Ascending aorta (tissue), 2 donors: ENCODE measurements at regions not wholly inside any gene's neighbourhood (a gene's known extent, or its start where the extent isn't known, plus 50 kb on each side); places are given as distances from the start of the nearest gene placed in this dataset.

Source experiments
- DNase-seq, 2 donors: peaks; one replicate each; pipeline ENCODE4 v3.0.0-alpha.2; 2019; ENCODE audit warnings: low spot score in 2 of 2
- H3K27ac ChIP-seq, 2 donors: fragments of 200-600 bp; sonication (generic); one replicate each; pipeline ENCODE4 v1.5.1; 2016 to 2017; ENCODE audit warnings: mild to moderate bottlenecking in 1 of 2
- H3K27me3 ChIP-seq: fragments of 200-600 bp; sonication (generic); one replicate; pipeline ENCODE4 v1.5.1; 2017
- H3K36me3 ChIP-seq, 2 donors: fragments of 200-600 bp; sonication (generic); one replicate each; pipeline ENCODE4 v1.5.1; 2016
- H3K4me1 ChIP-seq, 2 donors: fragments of 200-600 bp; sonication (generic); one replicate each; pipeline ENCODE4 v1.5.1; 2016 to 2017; ENCODE audit warnings: mild to moderate bottlenecking in 1 of 2
- H3K4me3 ChIP-seq, 2 donors: fragments of 200-600 bp; sonication (generic); one replicate each; pipeline ENCODE4 v1.5.1; 2016 to 2017; ENCODE audit warnings: mild to moderate bottlenecking in 1 of 2
- H3K9me3 ChIP-seq, 2 donors: fragments of 200-600 bp; sonication (generic); one replicate each; pipeline ENCODE4 v1.5.1; 2016
- intact Hi-C: fragments of 100-400 bp; cut with DNase I; formaldehyde crosslinking; loops from one replicate; pipeline ENCODE4 v1.15.1; 2023
- TF ChIP-seq, protein P1 (sequence below), 3 experiments: fragments of 200-600 bp in 2 of 3; fragments of 450-650 bp in 1 of 3; sonication (generic) in 2 of 3; IDR thresholded peaks; one replicate each; pipeline ENCODE4 v1.5.1; 2016 to 2019; ENCODE audit warnings: antibody characterized with exemption in 3 of 3, mild to moderate bottlenecking in 1 of 3, moderate library complexity in 1 of 3

DNA sequence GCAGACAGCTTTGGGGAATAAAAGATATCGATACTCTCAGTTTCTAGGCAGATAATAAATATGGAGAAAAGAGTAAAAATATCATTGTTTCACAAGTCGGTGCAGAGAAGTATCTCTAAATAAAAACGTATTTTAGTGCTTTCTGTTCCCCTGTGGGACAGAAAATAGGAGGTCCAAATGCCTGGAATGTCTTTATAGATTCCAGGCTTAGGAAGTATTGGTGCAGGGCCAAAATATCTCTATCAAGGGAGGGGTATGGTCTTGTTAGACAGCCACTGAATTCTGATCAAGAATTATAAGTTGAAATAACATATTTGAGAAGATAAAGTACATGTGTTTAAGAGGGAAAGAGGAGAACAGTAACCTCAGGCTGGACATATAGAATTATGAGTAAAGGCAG lies 596.4 kb downstream of the PCDH18 start:
- no peaks in the 10 kb centered on the region for H3K36me3 ChIP-seq
- no peaks in the 10 kb centered on the region for H3K4me1 ChIP-seq
- TF ChIP-seq, protein P1, sequence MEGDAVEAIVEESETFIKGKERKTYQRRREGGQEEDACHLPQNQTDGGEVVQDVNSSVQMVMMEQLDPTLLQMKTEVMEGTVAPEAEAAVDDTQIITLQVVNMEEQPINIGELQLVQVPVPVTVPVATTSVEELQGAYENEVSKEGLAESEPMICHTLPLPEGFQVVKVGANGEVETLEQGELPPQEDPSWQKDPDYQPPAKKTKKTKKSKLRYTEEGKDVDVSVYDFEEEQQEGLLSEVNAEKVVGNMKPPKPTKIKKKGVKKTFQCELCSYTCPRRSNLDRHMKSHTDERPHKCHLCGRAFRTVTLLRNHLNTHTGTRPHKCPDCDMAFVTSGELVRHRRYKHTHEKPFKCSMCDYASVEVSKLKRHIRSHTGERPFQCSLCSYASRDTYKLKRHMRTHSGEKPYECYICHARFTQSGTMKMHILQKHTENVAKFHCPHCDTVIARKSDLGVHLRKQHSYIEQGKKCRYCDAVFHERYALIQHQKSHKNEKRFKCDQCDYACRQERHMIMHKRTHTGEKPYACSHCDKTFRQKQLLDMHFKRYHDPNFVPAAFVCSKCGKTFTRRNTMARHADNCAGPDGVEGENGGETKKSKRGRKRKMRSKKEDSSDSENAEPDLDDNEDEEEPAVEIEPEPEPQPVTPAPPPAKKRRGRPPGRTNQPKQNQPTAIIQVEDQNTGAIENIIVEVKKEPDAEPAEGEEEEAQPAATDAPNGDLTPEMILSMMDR (IDR thresholded peaks at IDR 0.05): no peak
- no peak overlapping the region for H3K27ac ChIP-seq
- no peaks in the 10 kb centered on the region for H3K9me3 ChIP-seq
- H3K4me3 ChIP-seq: no peak overlapping the region
- intact Hi-C loops: no loop called here
- no peak for DNase-seq
- no peaks in the 10 kb centered on the region for H3K27me3 ChIP-seq

DNA sequence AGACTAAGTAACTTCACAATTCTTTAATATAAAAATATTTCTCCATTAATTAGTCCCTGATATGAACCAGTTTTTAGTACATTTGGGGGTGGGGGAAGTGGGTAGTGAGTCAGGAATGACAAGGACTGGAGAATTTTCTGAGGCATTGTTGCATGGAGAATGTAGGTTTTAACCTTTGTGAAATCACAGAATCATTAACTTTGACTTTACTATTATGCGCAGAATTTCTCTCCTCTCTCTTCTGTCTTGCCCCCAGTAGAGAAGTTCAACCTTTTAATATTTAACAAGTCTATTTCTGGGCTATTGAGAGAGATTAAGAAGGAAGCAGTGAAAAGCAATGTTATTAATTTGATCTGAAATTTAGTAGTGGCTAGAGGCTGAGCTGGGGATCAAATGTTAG lies 597.0 kb downstream of the PCDH18 start:
- Histone ChIP-seq H3K9me3 (no peaks in the 10 kb centered on the region), H3K4me3 (no peak overlapping the region), H3K27me3 (no peaks in the 10 kb centered on the region), H3K4me1 (no peaks in the 10 kb centered on the region), H3K36me3 (no peaks in the 10 kb centered on the region), H3K27ac (no peak overlapping the region)
- TF ChIP-seq, protein P1 (IDR thresholded peaks at IDR 0.05): no peak
- no peak for DNase-seq
- intact Hi-C loops: no loop called here

DNA sequence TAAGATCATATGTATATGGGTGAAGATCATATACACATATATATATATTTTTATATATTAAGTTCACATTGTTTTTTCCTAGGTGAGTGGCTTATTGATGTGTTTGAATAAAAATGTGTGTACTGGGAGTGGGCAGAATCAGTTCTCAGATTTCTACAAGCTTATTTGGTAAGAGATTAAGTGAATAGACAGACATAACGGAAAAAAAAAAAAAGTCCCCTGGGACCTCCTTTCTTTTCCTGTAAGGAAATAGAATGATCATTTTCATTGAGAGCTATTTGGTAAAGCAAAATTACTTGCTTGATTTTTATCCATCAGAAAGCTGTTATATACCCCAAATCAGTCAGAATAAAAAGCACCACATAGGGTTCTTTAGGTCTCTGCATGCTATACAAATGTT lies 597.7 kb downstream of the PCDH18 start:
- H3K36me3 ChIP-seq: no peaks in the 10 kb centered on the region
- intact Hi-C loops: no loop called here
- no peak overlapping the region for H3K4me3 ChIP-seq
- no peaks in the 10 kb centered on the region for H3K4me1 ChIP-seq
- no peaks in the 10 kb centered on the region for H3K9me3 ChIP-seq
- TF ChIP-seq, protein P1 (IDR thresholded peaks at IDR 0.05): no peak
- H3K27ac ChIP-seq: no peak overlapping the region
- DNase-seq: no peak
- H3K27me3 ChIP-seq: no peaks in the 10 kb centered on the region

DNA sequence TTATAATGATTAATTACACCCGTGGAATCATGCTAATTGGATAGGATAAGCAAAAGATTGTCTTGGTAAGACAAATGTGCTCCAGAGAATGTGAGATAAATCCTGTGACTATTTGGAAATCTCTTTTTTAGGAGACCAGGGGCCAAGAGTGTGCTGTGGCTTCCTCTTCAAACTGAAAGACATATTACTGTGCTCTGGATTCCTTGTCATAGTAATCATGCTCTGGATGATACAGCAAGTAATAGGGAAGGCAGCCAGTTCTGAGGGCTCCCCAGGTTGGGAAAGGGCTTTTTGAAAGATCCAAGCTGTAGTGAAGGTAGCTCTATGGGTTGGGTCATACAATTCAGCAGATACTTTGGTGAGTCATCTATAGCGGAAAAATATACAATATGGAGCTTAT lies 600.5 kb downstream of the PCDH18 start:
- intact Hi-C loops: no loop called here
- Histone ChIP-seq H3K9me3 (no peaks in the 10 kb centered on the region), H3K27ac (no peak overlapping the region), H3K4me1 (no peaks in the 10 kb centered on the region), H3K36me3 (no peaks in the 10 kb centered on the region), H3K27me3 (no peaks in the 10 kb centered on the region), H3K4me3 (no peak overlapping the region)
- TF ChIP-seq, protein P1 (IDR thresholded peaks at IDR 0.05): no peak
- DNase-seq: no peak

DNA sequence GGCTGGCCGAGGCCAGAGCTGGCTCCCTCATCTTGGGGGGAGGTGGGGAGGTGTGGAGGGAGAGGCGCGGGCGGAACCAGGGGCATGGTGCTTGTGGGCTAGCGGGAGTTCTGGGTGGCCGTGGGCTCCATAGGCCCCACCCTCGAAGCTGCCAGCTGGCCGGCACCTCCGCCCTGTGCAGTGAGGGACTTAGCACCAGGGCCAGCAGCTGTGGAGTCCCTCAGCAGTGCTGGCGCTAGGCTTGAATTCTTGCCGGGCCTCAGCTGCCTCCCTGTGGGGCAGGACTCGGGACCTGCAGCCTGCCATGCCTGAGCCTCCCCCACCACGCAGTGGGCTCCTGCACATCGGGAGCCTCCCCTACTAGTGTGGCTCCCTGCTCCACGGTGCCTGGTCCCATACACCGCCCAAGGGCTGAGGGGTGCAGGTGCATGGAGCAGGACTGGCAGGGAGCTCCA lies 603.3 kb downstream of the PCDH18 start:
- no peak for DNase-seq
- intact Hi-C loops: no loop called here

More for the DNA sequence above, 603.3 kb downstream of the PCDH18 start:
- H3K27me3 ChIP-seq: no peaks in the 10 kb centered on the region
- TF ChIP-seq, protein P1 (IDR thresholded peaks at IDR 0.05): no peak
- H3K9me3 ChIP-seq: no peaks in the 10 kb centered on the region
- no peaks in the 10 kb centered on the region for H3K4me1 ChIP-seq
- H3K36me3 ChIP-seq: no peaks in the 10 kb centered on the region
- H3K4me3 ChIP-seq: no peak overlapping the region
- H3K27ac ChIP-seq: no peak overlapping the region
